ENCODE measurements at regions not wholly inside any gene's neighbourhood (a gene's known extent, or its start where the extent isn't known, plus 50 kb on each side); places are given as distances from the start of the nearest gene placed in this dataset.

DNA sequence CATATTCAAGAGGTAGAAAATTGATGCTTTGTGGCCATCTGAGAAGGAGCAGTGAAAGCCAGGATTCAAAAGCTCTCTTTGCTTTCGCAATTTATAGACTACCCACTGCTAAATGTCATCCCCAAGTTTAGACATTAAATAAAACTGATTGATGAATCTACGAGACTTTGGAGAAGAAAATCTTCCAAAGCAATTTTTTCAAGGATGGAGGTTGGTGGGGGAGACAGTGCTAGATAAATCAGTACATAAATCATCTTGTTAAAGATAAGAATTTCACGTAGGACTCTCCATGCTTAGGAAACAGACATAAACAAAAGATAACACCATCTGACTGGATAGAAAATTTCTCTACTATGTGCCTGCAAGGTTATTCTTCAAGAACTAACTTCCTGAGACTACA, 147.6 kb upstream of the TIAM1 start (continued):
- TF ChIP-seq EGR1 (IDR thresholded peaks at IDR 0.05; ENCODE audit: borderline replicate concordance in 1 of 2, low read depth in 2 of 2, low read length in 2 of 2), result no peak
- TF ChIP-seq, protein P1, sequence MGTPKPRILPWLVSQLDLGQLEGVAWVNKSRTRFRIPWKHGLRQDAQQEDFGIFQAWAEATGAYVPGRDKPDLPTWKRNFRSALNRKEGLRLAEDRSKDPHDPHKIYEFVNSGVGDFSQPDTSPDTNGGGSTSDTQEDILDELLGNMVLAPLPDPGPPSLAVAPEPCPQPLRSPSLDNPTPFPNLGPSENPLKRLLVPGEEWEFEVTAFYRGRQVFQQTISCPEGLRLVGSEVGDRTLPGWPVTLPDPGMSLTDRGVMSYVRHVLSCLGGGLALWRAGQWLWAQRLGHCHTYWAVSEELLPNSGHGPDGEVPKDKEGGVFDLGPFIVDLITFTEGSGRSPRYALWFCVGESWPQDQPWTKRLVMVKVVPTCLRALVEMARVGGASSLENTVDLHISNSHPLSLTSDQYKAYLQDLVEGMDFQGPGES (IDR thresholded peaks at IDR 0.05), result no peak
- TF ChIP-seq RCOR1 (conservative IDR thresholded peaks at IDR 0.05; ENCODE audit: low read depth, low read length), result no peak
- TF ChIP-seq RBBP5 (conservative IDR thresholded peaks at IDR 0.05), result no peak
- no peak for TF ChIP-seq POU2F2 (IDR thresholded peaks at IDR 0.05; ENCODE audit: borderline replicate concordance, low read depth, low read length)
- no peak for TF ChIP-seq IRF4 (IDR thresholded peaks at IDR 0.05; ENCODE audit: low read depth, low read length)

DNA sequence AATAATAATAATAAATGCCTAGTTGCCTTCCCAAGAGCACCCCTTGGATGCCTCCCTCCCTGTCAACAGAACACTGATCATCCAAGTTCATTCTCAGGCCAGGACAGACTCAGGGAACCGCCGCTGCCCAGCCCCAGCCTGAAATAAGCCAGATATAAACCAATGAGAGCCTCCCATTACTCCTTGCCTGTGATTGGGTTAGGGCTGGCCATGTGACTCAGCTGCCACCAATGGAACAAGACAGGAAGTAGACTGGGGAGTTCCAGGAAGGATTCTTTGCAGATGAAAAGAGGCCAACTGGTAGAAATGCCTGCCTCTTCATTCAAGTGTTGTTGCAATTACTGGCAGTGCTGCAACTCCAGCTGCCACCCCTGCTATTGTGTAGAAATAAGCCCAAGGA, 146.4 kb upstream of the TIAM1 start:
- no TSS peak for BruUV-seq (replicated peaks)
- FAIRE-seq, result no peak
- Histone ChIP-seq H3K4me3 (no peak overlapping the region), H3K4me2 (ENCODE audit: control insufficient read depth, insufficient read depth) (no peak overlapping the region), H3K27me3 (replicated peaks in 1 of 2; ENCODE audit: control insufficient read depth in 2 of 2, insufficient read depth in 2 of 2, low read length in 1 of 2) (no peaks in the 10 kb centered on the region), H3K36me3 (ENCODE audit: control insufficient read depth in 2 of 2, insufficient read depth in 2 of 2, low read length in 1 of 2) (no peaks in the 10 kb centered on the region), H3K9ac (ENCODE audit: control insufficient read depth, insufficient read depth, low read length) (no peak overlapping the region), H3K9me3 (replicated peaks; ENCODE audit: control insufficient read depth, insufficient read depth, low read length) (peaks cover 2% of the 10 kb centered on the region; the same call in 1 of the 3 replicates), H3K79me2 (ENCODE audit: control insufficient read depth, insufficient read depth, low read length) (no peaks in the 10 kb centered on the region), H3K4me1 (ENCODE audit: control insufficient read depth, insufficient read depth, low read length) (no peaks in the 10 kb centered on the region), H3K27ac (ENCODE audit: control insufficient read depth, insufficient read depth) (no peak overlapping the region), H2AFZ (ENCODE audit: control insufficient read depth, low read depth, low read length) (no peak overlapping the region), H4K20me1 (ENCODE audit: control insufficient read depth, insufficient read depth) (no peaks in the 10 kb centered on the region)
- 82% methylated on average over 2 of the region's 2 CpGs for WGBS (ENCODE audit: insufficient coverage, insufficient replicate concordance, low lambda C conversion rate, missing lambda C conversion rate)
- ChIA-PET CTCF (no interaction called here), POLR2A (no interaction called here), RAD21 (ENCODE audit: unreplicated experiment) (no interaction called here), SMC1A (ENCODE audit: uncharacterized antibody, unreplicated experiment) (no interaction called here)
- ATAC-seq, result no peak
- intact Hi-C loops (cut with micrococcal nuclease; ENCODE audit: unreplicated experiment) (no loop called here), in situ Hi-C loops (cut with MboI) (no loop called here)
- no peak for TF ChIP-seq ZSCAN29 (IDR thresholded peaks at IDR 0.05)
- no peak for TF ChIP-seq SREBF2 (IDR thresholded peaks at IDR 0.05; ENCODE audit: low read length)
- TF ChIP-seq NFYB (IDR thresholded peaks at IDR 0.05; ENCODE audit: insufficient read depth, low read depth, low read length), result peak; percentile 55; the same call in 1 of the 2 replicates
- TF ChIP-seq, protein P2, sequence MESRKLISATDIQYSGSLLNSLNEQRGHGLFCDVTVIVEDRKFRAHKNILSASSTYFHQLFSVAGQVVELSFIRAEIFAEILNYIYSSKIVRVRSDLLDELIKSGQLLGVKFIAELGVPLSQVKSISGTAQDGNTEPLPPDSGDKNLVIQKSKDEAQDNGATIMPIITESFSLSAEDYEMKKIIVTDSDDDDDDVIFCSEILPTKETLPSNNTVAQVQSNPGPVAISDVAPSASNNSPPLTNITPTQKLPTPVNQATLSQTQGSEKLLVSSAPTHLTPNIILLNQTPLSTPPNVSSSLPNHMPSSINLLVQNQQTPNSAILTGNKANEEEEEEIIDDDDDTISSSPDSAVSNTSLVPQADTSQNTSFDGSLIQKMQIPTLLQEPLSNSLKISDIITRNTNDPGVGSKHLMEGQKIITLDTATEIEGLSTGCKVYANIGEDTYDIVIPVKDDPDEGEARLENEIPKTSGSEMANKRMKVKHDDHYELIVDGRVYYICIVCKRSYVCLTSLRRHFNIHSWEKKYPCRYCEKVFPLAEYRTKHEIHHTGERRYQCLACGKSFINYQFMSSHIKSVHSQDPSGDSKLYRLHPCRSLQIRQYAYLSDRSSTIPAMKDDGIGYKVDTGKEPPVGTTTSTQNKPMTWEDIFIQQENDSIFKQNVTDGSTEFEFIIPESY (IDR thresholded peaks at IDR 0.05), result no peak
- TF ChIP-seq, protein P3, sequence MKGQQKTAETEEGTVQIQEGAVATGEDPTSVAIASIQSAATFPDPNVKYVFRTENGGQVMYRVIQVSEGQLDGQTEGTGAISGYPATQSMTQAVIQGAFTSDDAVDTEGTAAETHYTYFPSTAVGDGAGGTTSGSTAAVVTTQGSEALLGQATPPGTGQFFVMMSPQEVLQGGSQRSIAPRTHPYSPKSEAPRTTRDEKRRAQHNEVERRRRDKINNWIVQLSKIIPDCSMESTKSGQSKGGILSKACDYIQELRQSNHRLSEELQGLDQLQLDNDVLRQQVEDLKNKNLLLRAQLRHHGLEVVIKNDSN (IDR thresholded peaks at IDR 0.05; ENCODE audit: borderline replicate concordance, extremely low read length, insufficient read depth, low read depth, low read length), result no peak
- no peak for TF ChIP-seq SMARCA5 (IDR thresholded peaks at IDR 0.05)
- DNase-seq (ENCODE audit: low read depth, low spot score), result no peak
